ENCODE measurements at regions not wholly inside any gene's neighbourhood (a gene's known extent, or its start where the extent isn't known, plus 50 kb on each side); places are given as distances from the start of the nearest gene placed in this dataset.

DNA sequence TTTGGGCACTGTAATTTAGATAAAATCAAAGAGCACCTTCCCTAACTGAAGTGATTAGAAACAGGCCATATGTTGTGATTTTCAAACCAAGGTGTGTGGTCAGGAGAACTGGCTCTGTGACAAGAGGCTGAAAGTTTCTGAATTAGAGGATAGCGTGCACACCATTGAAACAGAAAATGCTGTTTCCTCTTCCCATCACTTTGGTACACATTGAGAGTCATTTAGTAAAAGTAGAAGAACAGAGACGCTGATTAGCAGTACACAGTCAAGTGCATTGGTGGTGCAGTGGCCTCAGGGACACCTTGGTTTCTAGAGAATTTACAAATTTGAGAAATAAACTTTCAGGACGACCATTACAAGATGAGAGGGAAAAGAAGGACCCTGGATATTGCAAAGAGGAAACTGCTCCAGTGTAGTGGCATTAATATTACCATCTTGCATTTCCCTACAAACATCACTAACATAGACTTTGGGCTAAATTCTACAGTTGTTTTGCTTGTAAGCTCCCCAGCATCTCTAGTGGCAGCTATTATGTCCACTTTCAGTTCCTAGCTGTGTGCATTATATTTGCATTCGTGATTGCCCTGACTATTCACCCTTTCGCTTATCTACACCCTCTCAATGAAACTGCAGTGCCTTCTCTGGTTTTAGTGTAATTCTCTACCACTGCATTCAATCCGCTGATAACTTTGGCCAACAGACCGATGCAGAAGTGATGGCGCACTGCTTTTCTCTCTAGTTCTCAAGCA is 728.1 kb upstream of the GRM7 start:
- no peak for TF ChIP-seq POLR2AphosphoS5 (IDR thresholded peaks at IDR 0.05)
- TF ChIP-seq, protein P1, sequence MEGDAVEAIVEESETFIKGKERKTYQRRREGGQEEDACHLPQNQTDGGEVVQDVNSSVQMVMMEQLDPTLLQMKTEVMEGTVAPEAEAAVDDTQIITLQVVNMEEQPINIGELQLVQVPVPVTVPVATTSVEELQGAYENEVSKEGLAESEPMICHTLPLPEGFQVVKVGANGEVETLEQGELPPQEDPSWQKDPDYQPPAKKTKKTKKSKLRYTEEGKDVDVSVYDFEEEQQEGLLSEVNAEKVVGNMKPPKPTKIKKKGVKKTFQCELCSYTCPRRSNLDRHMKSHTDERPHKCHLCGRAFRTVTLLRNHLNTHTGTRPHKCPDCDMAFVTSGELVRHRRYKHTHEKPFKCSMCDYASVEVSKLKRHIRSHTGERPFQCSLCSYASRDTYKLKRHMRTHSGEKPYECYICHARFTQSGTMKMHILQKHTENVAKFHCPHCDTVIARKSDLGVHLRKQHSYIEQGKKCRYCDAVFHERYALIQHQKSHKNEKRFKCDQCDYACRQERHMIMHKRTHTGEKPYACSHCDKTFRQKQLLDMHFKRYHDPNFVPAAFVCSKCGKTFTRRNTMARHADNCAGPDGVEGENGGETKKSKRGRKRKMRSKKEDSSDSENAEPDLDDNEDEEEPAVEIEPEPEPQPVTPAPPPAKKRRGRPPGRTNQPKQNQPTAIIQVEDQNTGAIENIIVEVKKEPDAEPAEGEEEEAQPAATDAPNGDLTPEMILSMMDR (IDR thresholded peaks at IDR 0.05): no peak
- TF ChIP-seq EP300 (IDR thresholded peaks at IDR 0.05): no peak
